SK-N-SH (cell line): ENCODE measurements at regions not wholly inside any gene's neighbourhood (a gene's known extent, or its start where the extent isn't known, plus 50 kb on each side); places are given as distances from the start of the nearest gene placed in this dataset.

Source experiments
- EZH2phosphoT487 ChIP-seq: fragments of 200-600 bp; sonication (generic); IDR thresholded peaks from 2 replicates; pipeline ENCODE4 v1.6.1; 2017; ENCODE audit warnings: low read depth, mixed run types, mild to moderate bottlenecking, antibody characterized with exemption, moderate library complexity, borderline replicate concordance
- MXI1 ChIP-seq: IDR thresholded peaks from 2 replicates; pipeline ENCODE4 v1.6.1; 2012; ENCODE audit warnings: mild to moderate bottlenecking, low read depth, low read length, improper control_type of control experiment
- PBX3 ChIP-seq: IDR thresholded peaks from 2 replicates; pipeline ENCODE4; 2012
- POLR2AphosphoS5 ChIP-seq: IDR thresholded peaks from 2 replicates; pipeline ENCODE4 v1.6.1; 2012; ENCODE audit warnings: low read depth, low read length
- TAF1 ChIP-seq: IDR thresholded peaks from 2 replicates; pipeline ENCODE4 v1.6.1; 2012; ENCODE audit warnings: low read depth, mild to moderate bottlenecking, low read length, moderate library complexity, borderline replicate concordance
- TF ChIP-seq, protein P1 (sequence below): fragments of 200-600 bp; sonication (generic); IDR thresholded peaks from 2 replicates; pipeline ENCODE4 v1.6.1; 2017; ENCODE audit warnings: antibody characterized with exemption, mild to moderate bottlenecking, moderate library complexity
- TF ChIP-seq, protein P2 (sequence below): fragments of 150-350 bp; IDR thresholded peaks from 2 replicates; pipeline ENCODE4 v1.6.1; 2016; ENCODE audit warnings: mild to moderate bottlenecking, low read depth, low read length

DNA sequence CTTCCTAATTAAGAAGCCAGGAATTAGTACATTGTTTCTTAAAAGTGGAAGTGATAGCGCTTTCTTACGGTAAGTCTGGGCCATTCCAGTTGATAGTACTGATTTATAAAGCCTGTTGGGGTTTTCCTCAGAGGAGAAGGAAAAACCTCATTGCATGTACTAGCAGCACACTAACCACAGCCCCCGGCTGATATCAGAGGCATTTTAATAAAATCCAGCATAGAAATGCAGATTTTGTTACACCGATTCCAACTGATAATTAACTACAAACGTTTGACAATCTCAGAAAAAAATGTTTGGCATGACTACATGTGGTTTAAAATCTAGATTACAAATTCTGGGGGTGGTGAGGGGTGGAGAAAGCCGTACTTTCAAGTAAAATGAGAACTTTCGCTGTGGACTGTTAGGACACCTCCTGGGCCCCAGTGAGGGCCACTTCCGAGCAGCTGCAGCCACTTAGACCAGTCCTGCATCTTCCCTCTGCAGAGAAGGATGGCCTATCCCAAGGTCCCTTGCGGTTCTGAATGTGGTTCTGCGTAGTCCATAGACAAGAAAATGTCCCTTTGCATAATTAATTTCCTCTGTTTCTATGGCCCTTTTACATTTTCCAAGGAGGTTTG is 374.4 kb downstream of the NUAK1 start:
- TF ChIP-seq POLR2AphosphoS5 (no peak), TAF1 (no peak), PBX3 (no peak), EZH2phosphoT487 (no peak), MXI1 (no peak)
- TF ChIP-seq, protein P1, sequence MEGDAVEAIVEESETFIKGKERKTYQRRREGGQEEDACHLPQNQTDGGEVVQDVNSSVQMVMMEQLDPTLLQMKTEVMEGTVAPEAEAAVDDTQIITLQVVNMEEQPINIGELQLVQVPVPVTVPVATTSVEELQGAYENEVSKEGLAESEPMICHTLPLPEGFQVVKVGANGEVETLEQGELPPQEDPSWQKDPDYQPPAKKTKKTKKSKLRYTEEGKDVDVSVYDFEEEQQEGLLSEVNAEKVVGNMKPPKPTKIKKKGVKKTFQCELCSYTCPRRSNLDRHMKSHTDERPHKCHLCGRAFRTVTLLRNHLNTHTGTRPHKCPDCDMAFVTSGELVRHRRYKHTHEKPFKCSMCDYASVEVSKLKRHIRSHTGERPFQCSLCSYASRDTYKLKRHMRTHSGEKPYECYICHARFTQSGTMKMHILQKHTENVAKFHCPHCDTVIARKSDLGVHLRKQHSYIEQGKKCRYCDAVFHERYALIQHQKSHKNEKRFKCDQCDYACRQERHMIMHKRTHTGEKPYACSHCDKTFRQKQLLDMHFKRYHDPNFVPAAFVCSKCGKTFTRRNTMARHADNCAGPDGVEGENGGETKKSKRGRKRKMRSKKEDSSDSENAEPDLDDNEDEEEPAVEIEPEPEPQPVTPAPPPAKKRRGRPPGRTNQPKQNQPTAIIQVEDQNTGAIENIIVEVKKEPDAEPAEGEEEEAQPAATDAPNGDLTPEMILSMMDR, result no peak
- TF ChIP-seq, protein P2, sequence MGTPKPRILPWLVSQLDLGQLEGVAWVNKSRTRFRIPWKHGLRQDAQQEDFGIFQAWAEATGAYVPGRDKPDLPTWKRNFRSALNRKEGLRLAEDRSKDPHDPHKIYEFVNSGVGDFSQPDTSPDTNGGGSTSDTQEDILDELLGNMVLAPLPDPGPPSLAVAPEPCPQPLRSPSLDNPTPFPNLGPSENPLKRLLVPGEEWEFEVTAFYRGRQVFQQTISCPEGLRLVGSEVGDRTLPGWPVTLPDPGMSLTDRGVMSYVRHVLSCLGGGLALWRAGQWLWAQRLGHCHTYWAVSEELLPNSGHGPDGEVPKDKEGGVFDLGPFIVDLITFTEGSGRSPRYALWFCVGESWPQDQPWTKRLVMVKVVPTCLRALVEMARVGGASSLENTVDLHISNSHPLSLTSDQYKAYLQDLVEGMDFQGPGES, result no peak
